ENCODE measurements at regions not wholly inside any gene's neighbourhood (a gene's known extent, or its start where the extent isn't known, plus 50 kb on each side); places are given as distances from the start of the nearest gene placed in this dataset.

- Histone ChIP-seq H3K9me3 (ENCODE audit: control insufficient read depth, insufficient read depth, low read length) (no peaks in the 10 kb centered on the region), H3K27ac (ENCODE audit: insufficient read depth, low read length) (no peak overlapping the region), H4K91ac (ENCODE audit: insufficient read depth, low read depth, low read length) (no peak overlapping the region), H3K9me1 (ENCODE audit: insufficient read depth, low read length) (peaks cover 9% of the 10 kb centered on the region), H3K36me3 (ENCODE audit: control insufficient read depth, insufficient read depth, low read length) (no peaks in the 10 kb centered on the region), H4K20me1 (ENCODE audit: insufficient read depth, low read length) (no peaks in the 10 kb centered on the region), H2AFZ (replicated peaks; ENCODE audit: low read length, poor library complexity) (no peak overlapping the region), H3K4me1 (ENCODE audit: control insufficient read depth, insufficient read depth, low read length) (peaks cover 9% of the 10 kb centered on the region), H3K23ac (ENCODE audit: low read depth, low read length) (no peak overlapping the region), H2AK5ac (ENCODE audit: low read depth, low read length) (no peak overlapping the region), H3K27me3 (ENCODE audit: control insufficient read depth, insufficient read depth, low read length) (no peaks in the 10 kb centered on the region), H4K8ac (ENCODE audit: low read depth in 2 of 2, low read length in 2 of 2) (no peak overlapping the region), H3K4me3 (ENCODE audit: insufficient read depth, low read depth, low read length) (no peak overlapping the region), H3K56ac (ENCODE audit: extremely low read depth, insufficient read depth, low read length) (no peak overlapping the region), H3K18ac (ENCODE audit: low read depth, low read length) (no peak overlapping the region), H2BK20ac (ENCODE audit: low read depth, low read length) (no peak overlapping the region), H3K79me1 (ENCODE audit: low read depth in 1 of 2, low read length in 2 of 2) (no peaks in the 10 kb centered on the region), H3K14ac (replicated peaks; ENCODE audit: low read depth, low read length) (no peak overlapping the region), H2BK5ac (ENCODE audit: low read depth, low read length, poor library complexity, severe bottlenecking) (no peak overlapping the region), H3K9ac (ENCODE audit: low read depth, low read length) (no peak overlapping the region), H4K5ac (ENCODE audit: low read depth, low read length) (no peak overlapping the region), H2BK120ac (ENCODE audit: low read depth, low read length) (no peak overlapping the region), H2BK15ac (ENCODE audit: low read depth, low read length) (no peak overlapping the region), H3K4ac (ENCODE audit: low read depth, low read length) (no peak overlapping the region), H2AK9ac (replicated peaks; ENCODE audit: low read depth, low read length, poor library complexity) (no peak overlapping the region), H3K4me2 (ENCODE audit: low read depth, low read length) (no peak overlapping the region)
- DNase-seq (no peak), ATAC-seq (ENCODE audit: low read depth) (no peak)
- intact Hi-C loops (cut with micrococcal nuclease) (loop anchor here (5.0 to 10.0 kb wide), 3 partner anchors 111 to 503 kb away; no protein-coding TSS in a partner anchor), in situ Hi-C loops (cut with MboI; ENCODE audit: low sequenced_read_pairs) (no loop called here), dilution Hi-C loops (cut with HindIII; ENCODE audit: low sequenced_read_pairs, unreplicated experiment) (no loop called here)
- POLR2A ChIA-PET (ENCODE audit: unreplicated experiment) = no interaction called here
- BruUV-seq (replicated peaks) = no TSS peak
- CTCF ChIA-PET = no interaction called here
- TF ChIP-seq USF2 (IDR thresholded peaks at IDR 0.05; ENCODE audit: low read depth, low read length) = no peak
- TF ChIP-seq RAD21 (IDR thresholded peaks at IDR 0.05; ENCODE audit: low read length) = no peak
- TF ChIP-seq SMC3 (IDR thresholded peaks at IDR 0.05; ENCODE audit: low read depth, low read length) = no peak
- TF ChIP-seq CEBPB (IDR thresholded peaks at IDR 0.05; ENCODE audit: low read depth, low read length) = no peak
- no peak for TF ChIP-seq NFE2L2 (IDR thresholded peaks at IDR 0.05; ENCODE audit: low read depth, low read length)
- TF ChIP-seq POLR2A (IDR thresholded peaks at IDR 0.05; ENCODE audit: low read depth, low read length) = no peak
- TF ChIP-seq FOS (IDR thresholded peaks at IDR 0.05; ENCODE audit: low read depth, low read length) = no peak
- no peak for TF ChIP-seq RCOR1 (IDR thresholded peaks at IDR 0.05; ENCODE audit: insufficient replicate concordance, low read length)
- no peak for TF ChIP-seq CTCF (conservative IDR thresholded peaks at IDR 0.05; ENCODE audit: low read depth, low read length)
- TF ChIP-seq ELK1 (IDR thresholded peaks at IDR 0.05; ENCODE audit: borderline replicate concordance, low read depth, low read length) = no peak
These were observed 69.3 kb upstream of the PRDX6 start for GRCh38 chr1:173407846-173408245.

All from IMR-90 (cell line).